ENCODE measurements at regions not wholly inside any gene's neighbourhood (a gene's known extent, or its start where the extent isn't known, plus 50 kb on each side); places are given as distances from the start of the nearest gene placed in this dataset.

- ChIA-PET CTCF (interaction anchor here (0.5 kb wide), 1 partner anchor 788 kb away, joined by 3 read pairs; no protein-coding TSS in a partner anchor), POLR2A (no interaction called here)
- intact Hi-C loops (cut with micrococcal nuclease): no loop called here
- no TSS peak for BruUV-seq (replicated peaks)
- TF ChIP-seq, protein P1, sequence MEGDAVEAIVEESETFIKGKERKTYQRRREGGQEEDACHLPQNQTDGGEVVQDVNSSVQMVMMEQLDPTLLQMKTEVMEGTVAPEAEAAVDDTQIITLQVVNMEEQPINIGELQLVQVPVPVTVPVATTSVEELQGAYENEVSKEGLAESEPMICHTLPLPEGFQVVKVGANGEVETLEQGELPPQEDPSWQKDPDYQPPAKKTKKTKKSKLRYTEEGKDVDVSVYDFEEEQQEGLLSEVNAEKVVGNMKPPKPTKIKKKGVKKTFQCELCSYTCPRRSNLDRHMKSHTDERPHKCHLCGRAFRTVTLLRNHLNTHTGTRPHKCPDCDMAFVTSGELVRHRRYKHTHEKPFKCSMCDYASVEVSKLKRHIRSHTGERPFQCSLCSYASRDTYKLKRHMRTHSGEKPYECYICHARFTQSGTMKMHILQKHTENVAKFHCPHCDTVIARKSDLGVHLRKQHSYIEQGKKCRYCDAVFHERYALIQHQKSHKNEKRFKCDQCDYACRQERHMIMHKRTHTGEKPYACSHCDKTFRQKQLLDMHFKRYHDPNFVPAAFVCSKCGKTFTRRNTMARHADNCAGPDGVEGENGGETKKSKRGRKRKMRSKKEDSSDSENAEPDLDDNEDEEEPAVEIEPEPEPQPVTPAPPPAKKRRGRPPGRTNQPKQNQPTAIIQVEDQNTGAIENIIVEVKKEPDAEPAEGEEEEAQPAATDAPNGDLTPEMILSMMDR (IDR thresholded peaks at IDR 0.05; ENCODE audit: unreplicated experiment): no peak
- peaks cover 5% of the 10 kb centered on the region for H3K4me1 Mint-ChIP-seq (ENCODE audit: insufficient read depth, unreplicated experiment)
- no peaks in the 10 kb centered on the region for H3K27me3 Mint-ChIP-seq (ENCODE audit: insufficient read depth, unreplicated experiment)
- peaks cover 1% of the 10 kb centered on the region for H3K9me3 Mint-ChIP-seq (ENCODE audit: unreplicated experiment)
- no peak overlapping the region for H3K4me3 Mint-ChIP-seq (ENCODE audit: unreplicated experiment)
- DNase-seq (ENCODE audit: unreplicated experiment): no peak
- no peaks in the 10 kb centered on the region for H3K36me3 Mint-ChIP-seq (ENCODE audit: insufficient read depth, unreplicated experiment)
- no peak overlapping the region for H3K27ac Mint-ChIP-seq (ENCODE audit: low read depth, unreplicated experiment)
Observed at GRCh38 chr18:39713961-39714360, 2148.4 kb upstream of the CELF4 start.

DNA sequence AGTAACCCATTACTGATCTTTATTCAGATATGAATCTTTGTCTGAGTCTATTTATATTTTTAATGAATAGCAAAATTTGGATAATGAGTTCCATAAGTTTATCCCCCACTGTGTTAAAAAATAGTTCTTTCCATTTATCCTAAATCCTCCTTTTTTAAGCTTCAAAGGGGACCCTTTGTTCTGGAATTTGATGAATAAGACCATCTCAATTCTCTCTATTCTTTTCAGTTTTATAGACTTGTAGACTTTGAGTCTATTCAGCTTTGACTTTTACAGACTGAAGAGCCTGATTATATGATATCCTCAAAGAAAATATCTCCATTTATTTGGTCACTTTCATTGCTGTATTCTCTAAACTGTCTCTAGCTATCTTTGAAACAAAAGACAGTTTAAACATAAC is 2146.1 kb upstream of the CELF4 start:
- CTCF ChIA-PET: no interaction called here
- Mint-ChIP-seq H3K4me3 (ENCODE audit: unreplicated experiment) (no peak overlapping the region), H3K9me3 (ENCODE audit: unreplicated experiment) (no peaks in the 10 kb centered on the region)

DNA sequence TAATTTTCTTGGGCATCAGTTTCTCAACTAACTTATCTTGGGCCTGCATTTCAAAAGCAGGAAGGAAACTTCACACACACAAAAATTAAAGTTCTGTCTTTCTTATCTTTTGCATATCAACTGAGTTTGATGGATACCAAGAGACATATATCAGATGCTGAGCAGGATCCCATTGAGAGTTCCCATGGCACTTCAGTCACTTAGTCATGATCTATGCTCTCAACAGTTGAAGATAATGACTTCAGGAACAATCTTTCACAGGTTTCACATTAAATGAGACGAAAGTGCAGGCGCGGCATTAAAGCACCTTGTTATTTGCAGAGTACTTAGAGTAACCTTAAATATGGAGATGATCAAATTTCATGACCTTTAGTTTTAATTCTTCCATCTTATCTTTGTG is 2139.8 kb upstream of the CELF4 start:
- Mint-ChIP-seq H3K4me3 (ENCODE audit: unreplicated experiment) (no peak overlapping the region), H3K9me3 (ENCODE audit: unreplicated experiment) (no peaks in the 10 kb centered on the region), H3K27me3 (ENCODE audit: insufficient read depth, unreplicated experiment) (no peaks in the 10 kb centered on the region), H3K4me1 (ENCODE audit: insufficient read depth, unreplicated experiment) (peaks cover 11% of the 10 kb centered on the region), H3K36me3 (ENCODE audit: insufficient read depth, unreplicated experiment) (peaks cover 3% of the 10 kb centered on the region), H3K27ac (ENCODE audit: low read depth, unreplicated experiment) (no peak overlapping the region)
- ChIA-PET POLR2A (interaction anchor here (0.7 kb wide), 1 partner anchor 1306 kb away, joined by 4 read pairs; no protein-coding TSS in a partner anchor), CTCF (no interaction called here)
- intact Hi-C loops (cut with micrococcal nuclease): no loop called here
- TF ChIP-seq, protein P1 (IDR thresholded peaks at IDR 0.05; ENCODE audit: unreplicated experiment): no peak
- no peak for DNase-seq (ENCODE audit: unreplicated experiment)
- BruUV-seq (replicated peaks): no TSS peak

More for the DNA sequence above, 2146.1 kb upstream of the CELF4 start:
- no peak for DNase-seq (ENCODE audit: unreplicated experiment)
- H3K4me1 Mint-ChIP-seq (ENCODE audit: insufficient read depth, unreplicated experiment): peaks cover 5% of the 10 kb centered on the region
- POLR2A ChIA-PET: no interaction called here
- TF ChIP-seq, protein P1 (IDR thresholded peaks at IDR 0.05; ENCODE audit: unreplicated experiment): no peak
- intact Hi-C loops (cut with micrococcal nuclease): no loop called here
- H3K27ac Mint-ChIP-seq (ENCODE audit: low read depth, unreplicated experiment): no peak overlapping the region
- H3K36me3 Mint-ChIP-seq (ENCODE audit: insufficient read depth, unreplicated experiment): no peaks in the 10 kb centered on the region
- no TSS peak for BruUV-seq (replicated peaks)
- no peaks in the 10 kb centered on the region for H3K27me3 Mint-ChIP-seq (ENCODE audit: insufficient read depth, unreplicated experiment)

DNA sequence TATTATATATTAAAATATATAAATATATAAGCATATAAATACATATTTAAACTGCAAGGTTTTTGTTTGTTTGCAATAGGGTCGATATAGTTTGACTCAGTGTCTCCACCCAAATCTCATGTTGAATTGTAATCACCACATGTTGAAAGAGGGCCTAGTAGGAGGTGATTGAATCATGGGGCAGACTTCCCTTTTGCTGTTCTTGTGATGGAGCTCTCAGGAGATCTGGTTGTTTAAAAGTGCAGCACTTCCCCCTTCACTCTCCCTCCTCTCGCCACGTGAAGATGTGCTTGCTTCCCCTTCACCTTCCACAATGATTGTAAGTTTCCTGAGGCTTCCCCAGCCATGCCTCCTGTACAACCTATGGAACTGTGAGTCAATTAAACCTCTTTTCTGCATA is 2137.3 kb upstream of the CELF4 start:
- POLR2A ChIA-PET: no interaction called here
- DNase-seq (ENCODE audit: unreplicated experiment): no peak
- H3K27ac Mint-ChIP-seq (ENCODE audit: low read depth, unreplicated experiment): no peak overlapping the region
- peaks cover 5% of the 10 kb centered on the region for H3K36me3 Mint-ChIP-seq (ENCODE audit: insufficient read depth, unreplicated experiment)
- TF ChIP-seq, protein P1 (IDR thresholded peaks at IDR 0.05; ENCODE audit: unreplicated experiment): no peak
- H3K27me3 Mint-ChIP-seq (ENCODE audit: insufficient read depth, unreplicated experiment): no peaks in the 10 kb centered on the region
- CTCF ChIA-PET: no interaction called here
- H3K4me1 Mint-ChIP-seq (ENCODE audit: insufficient read depth, unreplicated experiment): peaks cover 11% of the 10 kb centered on the region
- no peaks in the 10 kb centered on the region for H3K9me3 Mint-ChIP-seq (ENCODE audit: unreplicated experiment)
- intact Hi-C loops (cut with micrococcal nuclease): no loop called here
- BruUV-seq (replicated peaks): no TSS peak
- H3K4me3 Mint-ChIP-seq (ENCODE audit: unreplicated experiment): no peak overlapping the region

All from MCF 10A (cell line).